Neuron (in vitro differentiated cells): ENCODE measurements at regions not wholly inside any gene's neighbourhood (a gene's known extent, or its start where the extent isn't known, plus 50 kb on each side); places are given as distances from the start of the nearest gene placed in this dataset.
"Not testable (repeated sequence)": the region's sequence is repeated elsewhere in the genome, so short reads cannot be mapped to it uniquely, and the experiment has no call there.

Source experiments
- H2AFZ ChIP-seq: one replicate; pipeline ENCODE4 v1.6.1; 2013; ENCODE audit warnings: low read depth, mild to moderate bottlenecking, inconsistent platforms, low read length, moderate library complexity
- H3K27me3 ChIP-seq: one replicate; pipeline ENCODE4 v1.6.1; 2013; ENCODE audit warnings: low read length; ENCODE audit not compliant: insufficient read depth
- H3K36me3 ChIP-seq: one replicate; pipeline ENCODE4 v1.6.1; 2013; ENCODE audit warnings: low read length; ENCODE audit not compliant: insufficient read depth
- H3K4me1 ChIP-seq: one replicate; pipeline ENCODE4 v1.6.1; 2013; ENCODE audit warnings: low read length; ENCODE audit not compliant: insufficient read depth
- H3K4me3 ChIP-seq: 2 replicates; pipeline ENCODE4 v1.5.1; 2013; ENCODE audit warnings: mild to moderate bottlenecking, low read length, moderate library complexity
- H3K9me3 ChIP-seq: one replicate; pipeline ENCODE4 v1.6.1; 2013; ENCODE audit warnings: low read length

DNA sequence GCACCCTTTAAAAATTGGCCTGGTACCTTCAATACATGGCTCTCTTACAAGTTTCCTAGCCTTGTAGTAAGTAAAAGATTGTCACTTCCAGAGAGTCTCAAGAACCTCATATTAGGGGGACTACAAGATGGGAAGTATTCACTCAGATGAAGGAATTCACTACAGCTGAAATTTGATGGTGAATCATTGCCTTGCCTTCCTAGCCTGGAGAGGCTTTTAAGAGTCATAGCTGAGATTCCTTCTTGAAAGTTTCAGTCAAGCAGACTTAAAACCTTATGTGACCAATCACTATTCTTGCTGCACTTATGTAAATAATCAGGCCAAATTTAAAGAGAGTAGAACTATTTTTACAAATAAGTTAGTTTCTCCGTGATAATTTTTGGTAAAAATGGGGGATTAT is 451.6 kb downstream of the TRHDE start:
- Histone ChIP-seq H3K9me3 (peaks cover 3% of the 10 kb centered on the region), H2AFZ (no peak overlapping the region), H3K4me1 (peaks cover 1% of the 10 kb centered on the region), H3K36me3 (no peaks in the 10 kb centered on the region), H3K4me3 (no peak overlapping the region), H3K27me3 (no peaks in the 10 kb centered on the region)

DNA sequence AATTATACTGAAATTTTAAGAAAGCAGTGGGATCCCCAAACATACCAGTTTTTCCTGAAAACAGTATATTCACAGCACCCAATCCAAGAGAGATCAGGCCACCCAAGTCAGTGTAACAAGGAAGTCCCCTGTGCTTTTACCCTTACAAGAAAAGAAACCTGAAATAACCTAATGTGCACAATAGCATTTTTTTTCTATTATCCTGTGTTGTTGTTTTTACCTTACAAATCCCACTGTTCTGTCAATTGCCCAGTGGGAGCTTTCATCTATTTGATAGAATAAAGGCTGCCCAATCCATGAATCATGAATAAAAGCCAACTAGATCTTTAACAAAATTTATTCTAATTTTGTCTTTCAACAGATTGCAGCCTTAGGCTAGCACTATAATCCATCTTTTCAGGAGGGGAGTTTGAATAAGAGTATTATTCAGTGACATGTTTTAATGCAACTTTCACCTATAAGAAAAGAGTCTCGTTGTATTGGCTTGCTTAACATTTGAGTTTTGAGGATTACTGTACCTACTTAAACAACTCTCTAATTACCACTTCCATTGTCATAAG is 457.4 kb downstream of the TRHDE start:
- no peak overlapping the region for H3K4me3 ChIP-seq

DNA sequence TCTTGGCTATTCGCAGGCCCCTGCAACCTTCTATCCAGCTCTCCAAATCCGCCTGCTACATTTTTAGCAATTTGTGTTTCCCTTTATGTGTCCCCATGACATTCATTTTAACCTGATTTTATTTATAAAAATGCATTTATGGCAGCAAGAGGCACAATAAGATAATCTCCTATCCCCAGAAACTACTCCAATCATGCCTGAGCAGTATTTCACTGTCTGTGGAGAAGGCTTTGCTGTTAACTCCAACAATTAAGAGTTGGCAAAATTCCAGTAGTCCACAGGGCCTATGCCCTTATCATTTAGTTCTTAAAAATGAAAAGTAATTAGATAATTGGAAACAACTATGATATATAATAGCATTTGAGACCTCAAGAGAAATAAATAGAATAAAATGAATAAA is 462.4 kb downstream of the TRHDE start:
- no peaks in the 10 kb centered on the region for H3K9me3 ChIP-seq
- no peaks in the 10 kb centered on the region for H3K27me3 ChIP-seq
- no peak overlapping the region for H3K4me3 ChIP-seq
- peaks cover 2% of the 10 kb centered on the region for H3K4me1 ChIP-seq
- H3K36me3 ChIP-seq = no peaks in the 10 kb centered on the region
- no peak overlapping the region for H2AFZ ChIP-seq

More for the DNA sequence above, 457.4 kb downstream of the TRHDE start:
- Histone ChIP-seq H2AFZ (no peak overlapping the region), H3K9me3 (no peaks in the 10 kb centered on the region), H3K27me3 (no peaks in the 10 kb centered on the region), H3K4me1 (peaks cover 4% of the 10 kb centered on the region), H3K36me3 (no peaks in the 10 kb centered on the region)

DNA sequence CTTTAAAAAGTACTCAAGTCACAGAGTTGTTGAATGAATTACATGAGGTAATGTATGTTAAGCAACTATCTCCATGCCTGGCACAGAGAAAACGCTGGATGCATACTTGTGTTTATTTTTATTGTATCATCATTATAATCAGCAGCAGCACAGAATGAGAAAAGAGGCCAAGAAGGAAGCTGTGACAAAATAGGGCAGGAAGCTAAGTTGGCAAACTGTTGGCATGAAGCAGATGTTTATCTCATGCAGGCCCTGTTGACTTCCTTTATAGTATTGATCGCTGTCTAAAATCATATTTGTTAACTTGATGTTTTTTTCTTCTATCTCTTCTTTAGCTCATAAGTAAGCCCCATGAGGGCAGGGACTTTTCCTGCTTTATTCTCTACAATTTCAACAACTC is 466.6 kb downstream of the TRHDE start:
- Histone ChIP-seq H3K36me3 (no peaks in the 10 kb centered on the region), H3K27me3 (no peaks in the 10 kb centered on the region), H3K4me1 (no peaks in the 10 kb centered on the region), H2AFZ (no peak overlapping the region), H3K9me3 (no peaks in the 10 kb centered on the region), H3K4me3 (no peak overlapping the region)

DNA sequence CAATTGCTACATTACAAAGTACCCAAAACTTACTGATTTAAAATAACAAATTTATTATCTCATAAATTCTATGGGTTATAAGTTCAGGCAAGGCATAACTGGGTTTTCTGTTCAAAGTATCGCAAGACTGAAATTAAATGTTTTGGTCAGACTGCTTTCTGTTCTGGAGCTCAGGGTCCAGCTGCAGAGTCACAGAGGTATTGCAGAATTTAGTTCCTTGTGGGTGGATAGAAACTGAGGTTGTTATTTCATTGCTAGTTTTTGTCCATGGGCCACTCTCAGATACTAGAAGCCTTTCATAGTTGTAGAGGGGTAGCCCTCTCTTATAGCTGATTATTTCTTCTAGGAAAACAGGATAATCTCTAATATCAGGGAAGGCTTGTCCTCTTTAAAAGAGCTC is 467.9 kb downstream of the TRHDE start:
- Histone ChIP-seq H3K36me3 (no peaks in the 10 kb centered on the region), H3K9me3 (no peaks in the 10 kb centered on the region), H3K27me3 (no peaks in the 10 kb centered on the region), H3K4me1 (no peaks in the 10 kb centered on the region), H3K4me3 (no peak overlapping the region), H2AFZ (no peak overlapping the region)

DNA sequence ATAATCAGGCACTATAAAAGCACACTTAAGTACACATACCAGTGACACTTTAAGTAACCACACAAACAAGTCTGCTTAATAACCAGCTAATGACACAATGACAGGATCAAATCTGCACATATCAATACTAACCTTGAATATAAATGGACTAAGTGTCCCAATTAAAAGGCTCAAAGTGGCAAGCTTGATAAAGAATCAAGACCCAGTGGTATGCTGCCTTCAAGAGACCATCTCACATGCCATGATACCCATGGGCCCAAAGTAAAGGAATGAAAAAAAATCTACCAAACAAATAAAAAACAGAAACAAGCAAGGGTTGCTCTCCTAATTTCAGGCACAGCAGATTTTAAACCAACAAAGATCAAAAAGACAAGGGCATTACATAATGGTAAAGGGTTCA is 470.4 kb downstream of the TRHDE start:
- H3K36me3 ChIP-seq = no peaks in the 10 kb centered on the region
- H3K9me3 ChIP-seq = no peaks in the 10 kb centered on the region
- no peaks in the 10 kb centered on the region for H3K4me1 ChIP-seq
- H3K4me3 ChIP-seq = no peak overlapping the region
- H2AFZ ChIP-seq = no peak overlapping the region
- H3K27me3 ChIP-seq = no peaks in the 10 kb centered on the region

DNA sequence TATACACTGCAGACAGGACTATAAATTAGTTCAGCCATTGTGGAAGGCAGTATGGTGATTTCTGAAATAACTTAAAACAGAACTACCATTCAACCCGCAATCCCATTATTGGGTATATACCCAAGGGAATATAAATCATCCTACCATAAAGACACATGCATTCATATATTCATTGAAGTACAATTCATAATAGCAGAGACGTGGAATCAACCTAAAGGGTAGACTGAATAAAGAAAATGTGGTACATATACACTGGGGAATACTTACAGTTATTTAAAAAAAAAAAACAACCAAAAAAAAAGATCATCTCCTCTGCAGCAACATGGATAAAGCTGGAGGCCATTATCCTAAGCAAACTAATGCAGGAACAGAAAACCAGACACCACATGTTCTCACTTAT is 473.9 kb downstream of the TRHDE start:
- no peaks in the 10 kb centered on the region for H3K36me3 ChIP-seq
- H3K4me3 ChIP-seq = no peak overlapping the region
- no peak overlapping the region for H2AFZ ChIP-seq
- H3K27me3 ChIP-seq = no peaks in the 10 kb centered on the region
- no peaks in the 10 kb centered on the region for H3K9me3 ChIP-seq
- H3K4me1 ChIP-seq = peaks cover 2% of the 10 kb centered on the region

DNA sequence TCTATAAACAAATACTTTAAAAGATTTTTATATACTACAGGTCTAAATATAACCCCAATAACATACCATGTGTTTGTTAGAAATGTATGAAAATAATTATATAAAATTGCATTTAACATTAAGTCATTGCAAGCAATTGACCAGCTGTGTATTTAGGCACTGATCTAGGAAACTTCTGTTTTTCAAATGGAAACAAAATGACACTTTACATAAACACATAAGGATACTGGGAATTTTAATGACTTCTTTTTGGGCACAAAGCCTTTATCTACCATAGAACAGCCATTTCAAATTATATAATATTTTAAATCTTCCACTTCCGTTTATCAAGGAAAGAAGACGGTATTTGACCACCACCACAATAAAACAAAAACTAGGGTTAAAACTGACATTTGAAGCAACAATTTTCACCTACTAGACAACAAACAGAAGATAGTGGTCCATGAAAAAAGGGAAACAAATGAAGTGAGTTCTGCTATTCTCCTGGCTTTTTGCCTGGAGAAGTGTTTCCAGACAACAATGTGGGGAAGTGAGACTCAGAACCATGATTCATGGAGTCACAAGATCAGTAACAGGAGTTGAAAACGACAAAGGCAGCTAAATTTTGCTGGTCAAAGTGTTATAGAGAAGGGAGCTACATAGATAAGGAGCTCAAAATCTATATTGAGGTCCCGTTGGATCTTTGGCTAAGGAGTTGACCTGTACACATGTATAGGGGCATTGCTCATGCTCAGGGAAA is 475.1 kb downstream of the TRHDE start:
- H3K9me3 ChIP-seq = no peaks in the 10 kb centered on the region
- no peak overlapping the region for H2AFZ ChIP-seq
- H3K4me1 ChIP-seq = peaks cover 2% of the 10 kb centered on the region
- no peak overlapping the region for H3K4me3 ChIP-seq
- H3K27me3 ChIP-seq = no peaks in the 10 kb centered on the region
- no peaks in the 10 kb centered on the region for H3K36me3 ChIP-seq

DNA sequence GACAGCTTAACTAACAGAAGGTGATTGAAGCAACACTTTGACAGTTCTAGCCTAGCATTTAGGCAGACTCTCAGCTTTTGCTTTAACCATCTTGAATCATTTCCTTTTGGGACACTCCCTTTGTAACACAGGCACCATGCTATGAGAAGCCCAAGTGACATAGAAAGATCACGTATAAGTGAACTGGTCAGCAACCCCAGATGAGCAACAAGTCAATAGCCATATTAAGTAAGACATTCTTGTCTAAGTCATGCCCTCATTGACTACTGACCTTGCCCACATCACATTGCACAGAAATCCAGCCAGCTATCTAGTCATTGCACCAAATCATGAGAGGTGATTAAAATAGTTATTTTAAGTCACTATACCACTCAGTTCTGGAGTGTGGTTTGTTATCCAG is 476.8 kb downstream of the TRHDE start:
- Histone ChIP-seq H3K4me3 (no peak overlapping the region), H3K27me3 (no peaks in the 10 kb centered on the region), H3K9me3 (no peaks in the 10 kb centered on the region), H2AFZ (no peak overlapping the region), H3K36me3 (no peaks in the 10 kb centered on the region), H3K4me1 (peaks cover 2% of the 10 kb centered on the region)

DNA sequence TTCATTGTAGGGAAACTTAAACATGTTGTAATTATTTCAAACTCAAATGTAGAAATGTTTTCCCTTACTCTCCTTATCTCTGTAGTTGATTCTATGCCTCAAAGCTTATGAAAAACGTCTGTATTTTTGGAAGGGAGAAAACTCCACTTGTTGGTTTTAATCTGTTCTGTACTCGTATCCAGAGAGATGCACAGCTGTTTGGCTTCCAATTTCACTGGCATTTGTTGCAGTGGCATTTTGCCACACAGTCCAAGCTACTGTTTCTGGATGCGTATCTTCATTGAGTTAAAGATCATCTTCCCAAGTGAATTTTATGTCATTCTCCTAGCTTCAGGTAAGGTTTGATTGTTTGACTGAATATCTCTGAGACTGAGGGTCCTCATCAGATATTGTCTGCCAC is 481.4 kb downstream of the TRHDE start:
- Histone ChIP-seq H3K9me3 (peaks cover 3% of the 10 kb centered on the region), H3K27me3 (no peaks in the 10 kb centered on the region), H2AFZ (no peak overlapping the region), H3K4me3 (no peak overlapping the region), H3K4me1 (no peaks in the 10 kb centered on the region), H3K36me3 (no peaks in the 10 kb centered on the region)

DNA sequence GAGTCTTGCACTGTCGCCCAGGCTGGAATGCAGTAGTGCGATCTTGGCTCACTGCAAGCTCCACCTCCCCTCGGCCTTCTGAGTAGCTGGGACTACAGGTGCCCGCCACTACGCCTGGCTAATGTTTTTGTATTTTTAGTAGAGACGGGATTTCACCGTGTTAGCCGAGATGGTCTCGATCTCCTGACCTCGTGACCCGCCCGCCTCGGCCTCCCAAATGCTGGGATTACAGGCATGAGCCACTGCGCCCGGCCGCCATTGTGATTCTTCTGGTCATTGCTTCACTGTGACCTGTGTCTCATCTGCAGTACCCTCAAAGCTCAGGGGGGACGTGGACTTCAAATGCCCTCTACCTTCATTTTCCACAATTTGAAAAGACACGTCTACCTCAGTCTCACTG is 481.9 kb downstream of the TRHDE start:
- not testable (repeated sequence) for H3K27me3 ChIP-seq, H3K36me3 ChIP-seq, H3K9me3 ChIP-seq, H3K4me1 ChIP-seq, H2AFZ ChIP-seq, H3K4me3 ChIP-seq

DNA sequence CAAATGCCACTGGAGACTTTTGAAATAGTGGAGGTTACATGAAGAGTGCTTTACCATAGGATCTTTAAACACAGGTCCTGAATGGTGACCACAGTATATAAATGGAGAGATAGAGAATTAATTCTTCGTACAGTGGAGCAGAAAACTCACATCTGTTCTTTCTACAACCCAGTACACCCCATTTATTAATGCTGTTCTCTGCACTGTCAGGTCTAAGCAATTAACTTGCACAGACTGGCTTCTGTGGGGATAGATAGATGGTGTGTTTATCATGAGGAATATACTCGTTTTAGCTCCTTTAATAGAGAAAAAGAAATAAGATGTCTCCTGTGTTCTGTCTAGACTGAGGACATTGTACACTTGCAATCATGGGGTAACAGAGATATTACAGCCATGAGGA is 494.3 kb downstream of the TRHDE start:
- no peaks in the 10 kb centered on the region for H3K36me3 ChIP-seq
- no peaks in the 10 kb centered on the region for H3K9me3 ChIP-seq
- no peak overlapping the region for H3K4me3 ChIP-seq
- no peaks in the 10 kb centered on the region for H3K27me3 ChIP-seq
- no peak overlapping the region for H2AFZ ChIP-seq
- no peaks in the 10 kb centered on the region for H3K4me1 ChIP-seq

DNA sequence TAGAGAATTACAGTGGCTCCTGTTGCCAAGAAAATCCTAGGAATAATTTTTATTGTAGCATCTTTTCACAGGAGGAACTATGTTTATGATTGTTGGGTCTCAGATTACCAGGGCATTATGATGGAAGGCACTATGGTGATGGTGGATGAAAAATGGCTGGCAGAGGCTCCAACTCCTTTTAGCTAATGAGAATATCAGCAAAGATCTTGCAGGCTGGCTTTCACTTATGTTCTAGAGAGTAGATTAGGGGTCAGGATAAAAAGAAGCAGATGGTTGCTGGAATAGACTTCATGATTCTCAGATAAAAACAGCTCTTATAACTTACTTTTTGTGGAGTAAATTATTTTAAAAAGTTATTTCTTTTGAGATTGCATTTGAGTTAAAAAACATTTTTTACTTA is 501.9 kb downstream of the TRHDE start:
- Histone ChIP-seq H3K4me3 (no peak overlapping the region), H3K9me3 (no peaks in the 10 kb centered on the region), H3K36me3 (no peaks in the 10 kb centered on the region), H3K27me3 (no peaks in the 10 kb centered on the region), H3K4me1 (no peaks in the 10 kb centered on the region), H2AFZ (no peak overlapping the region)

DNA sequence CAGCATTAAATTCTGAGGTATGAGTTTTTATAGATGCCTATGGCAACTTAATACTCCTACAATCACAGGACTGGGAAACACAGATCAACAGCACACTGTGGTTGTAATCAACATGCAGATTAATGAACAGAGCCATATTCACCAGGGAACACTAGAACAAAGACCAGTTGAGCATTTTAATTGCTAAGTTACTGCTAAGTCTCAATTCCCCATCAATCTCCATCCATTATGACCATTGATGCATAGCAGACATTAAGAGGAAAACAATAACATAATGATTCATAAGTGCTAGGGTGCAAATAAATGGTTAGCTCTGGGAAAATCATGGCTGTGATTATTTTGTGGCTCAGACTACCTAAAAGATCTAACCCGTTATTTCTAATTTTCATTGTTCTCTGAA is 505.6 kb downstream of the TRHDE start:
- no peak overlapping the region for H3K4me3 ChIP-seq
- no peaks in the 10 kb centered on the region for H3K9me3 ChIP-seq
- no peaks in the 10 kb centered on the region for H3K4me1 ChIP-seq
- no peaks in the 10 kb centered on the region for H3K36me3 ChIP-seq
- H3K27me3 ChIP-seq = no peaks in the 10 kb centered on the region
- H2AFZ ChIP-seq = no peak overlapping the region
